Naive thymus-derived CD4-positive, alpha-beta T cell (primary cell): ENCODE measurements at regions not wholly inside any gene's neighbourhood (a gene's known extent, or its start where the extent isn't known, plus 50 kb on each side); places are given as distances from the start of the nearest gene placed in this dataset.
"Not testable (repeated sequence)": the region's sequence is repeated elsewhere in the genome, so short reads cannot be mapped to it uniquely, and the experiment has no call there.

ENCODE experiments used
- ATAC-seq: fragments of 150-1000 bp; cut with Tn5 transposase; 2 replicates; pipeline ENCODE4 v1.10.0; 2021; ENCODE audit warnings: mild to moderate bottlenecking, moderate library complexity
- CTCF ChIA-PET: fragments of 350-600 bp; sonication (Branson Sonifier 250); formaldehyde crosslinking; loops from one replicate; lab custom pipeline; 2021; ENCODE audit warnings: antibody characterized with exemption; lab: Charles Lee
- POLR2A ChIA-PET: fragments of 350-600 bp; sonication (Branson Sonifier 250); formaldehyde crosslinking; loops from one replicate; lab custom pipeline; 2021; ENCODE audit warnings: antibody characterized with exemption, inconsistent platforms; lab: Charles Lee
- DNase-seq, 9 donors: peaks; one replicate each; pipeline versions ENCODE4 v3.0.0 to v3.0.0-alpha.2; 2020 to 2022; ENCODE audit warnings: mixed read lengths in 1 of 9
- H3K27ac ChIP-seq: one replicate; pipeline ENCODE4 v1.7.0; 2013; ENCODE audit warnings: mild to moderate bottlenecking, low read depth, low read length, moderate library complexity
- H3K27me3 ChIP-seq, 2 donors: one replicate each; pipeline ENCODE4 v1.7.0; 2013; ENCODE audit warnings: low read length in 2 of 2, mild to moderate bottlenecking in 2 of 2, moderate library complexity in 2 of 2; ENCODE audit not compliant: control insufficient read depth in 2 of 2, insufficient read depth in 2 of 2
- H3K36me3 ChIP-seq, 3 experiments: 1 replicate in 2 of 3; 2 replicates in 1 of 3; pipeline ENCODE4 v1.7.0; 2013; ENCODE audit warnings: low read length in 3 of 3, mild to moderate bottlenecking in 3 of 3, moderate library complexity in 1 of 3; ENCODE audit not compliant: insufficient read depth in 3 of 3, control insufficient read depth in 2 of 3
- H3K4me1 ChIP-seq, 2 donors: one replicate each; pipeline ENCODE4 v1.7.0; 2013; ENCODE audit warnings: low read length in 2 of 2, mild to moderate bottlenecking in 2 of 2, moderate library complexity in 1 of 2; ENCODE audit not compliant: control insufficient read depth in 2 of 2, insufficient read depth in 2 of 2
- H3K4me3 ChIP-seq: 2 replicates; pipeline ENCODE4 v1.7.0; 2013; ENCODE audit warnings: mild to moderate bottlenecking, low read length
- H3K9me3 ChIP-seq, 3 experiments: 1 replicate in 2 of 3; 2 replicates in 1 of 3; pipeline ENCODE4 v1.7.0; 2013; ENCODE audit warnings: low read length in 3 of 3; ENCODE audit not compliant: control insufficient read depth in 2 of 3
- H3K27ac Mint-ChIP-seq, 9 donors: one replicate each; pipeline ENCODE4 v1.8.0; 2020 to 2022; ENCODE audit warnings: mixed read lengths in 9 of 9, mild to moderate bottlenecking in 8 of 9, moderate library complexity in 5 of 9, inconsistent platforms in 2 of 9
- H3K27me3 Mint-ChIP-seq, 5 donors: one replicate each; pipeline ENCODE4 v1.8.0; 2021 to 2022; ENCODE audit warnings: mixed read lengths in 5 of 5, mild to moderate bottlenecking in 1 of 5
- H3K36me3 Mint-ChIP-seq, 5 donors: one replicate each; pipeline ENCODE4 v1.8.0; 2020 to 2022; ENCODE audit warnings: mixed read lengths in 5 of 5, mild to moderate bottlenecking in 3 of 5, inconsistent platforms in 1 of 5
- H3K4me1 Mint-ChIP-seq, 7 donors: one replicate each; pipeline ENCODE4 v1.8.0; 2020 to 2022; ENCODE audit warnings: mixed read lengths in 7 of 7, mild to moderate bottlenecking in 3 of 7, inconsistent platforms in 1 of 7
- H3K4me3 Mint-ChIP-seq, 10 donors: one replicate each; pipeline ENCODE4 v1.8.0; 2020 to 2022; ENCODE audit warnings: mild to moderate bottlenecking in 10 of 10, mixed read lengths in 10 of 10, moderate library complexity in 6 of 10, inconsistent platforms in 2 of 10
- H3K9me3 Mint-ChIP-seq, 11 donors: one replicate each; pipeline ENCODE4 v1.8.0; 2020 to 2022; ENCODE audit warnings: mixed read lengths in 11 of 11, mild to moderate bottlenecking in 4 of 11, inconsistent platforms in 1 of 11, moderate library complexity in 1 of 11
- intact Hi-C, 2 donors: fragments of 100-400 bp; cut with micrococcal nuclease; formaldehyde crosslinking; loops; one replicate each; pipeline ENCODE4 v1.15.1; 2023

DNA sequence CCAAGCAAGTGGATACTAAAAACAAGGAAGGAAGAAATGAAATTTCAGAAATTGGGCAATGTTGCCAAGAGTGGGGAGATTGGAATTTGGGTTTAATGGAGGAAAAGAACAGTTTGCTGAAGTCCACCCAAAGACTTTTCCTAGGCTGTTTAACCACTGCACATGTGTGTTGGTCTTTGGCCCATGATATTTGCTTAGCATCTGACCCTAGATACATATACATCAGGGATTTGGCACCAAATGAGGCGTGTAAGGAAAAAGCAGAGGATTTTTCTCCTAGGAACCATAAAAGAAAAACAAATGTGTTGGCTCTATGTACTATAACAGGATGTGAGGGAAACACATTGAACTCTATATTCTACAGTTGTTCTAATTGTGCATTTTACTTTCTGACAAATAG lies 80.7 kb upstream of the CD28 start:
- H3K4me1 ChIP-seq = peaks cover 0 to 5% of the 10 kb centered on the region in 2 donors
- H3K4me1 Mint-ChIP-seq = peaks cover 4 to 20% (median 7%) of the 10 kb centered on the region in 7 donors
- H3K9me3 Mint-ChIP-seq = peaks cover 0 to 26% (median 10%) of the 10 kb centered on the region in 11 donors
- POLR2A ChIA-PET = no interaction called here
- intact Hi-C loops = no loop called here
- H3K27me3 ChIP-seq = no peaks in the 10 kb centered on the region
- no peak for DNase-seq
- no peak overlapping the region for H3K4me3 ChIP-seq
- H3K27ac Mint-ChIP-seq = no peak overlapping the region
- peaks cover 0 to 6% (median 3%) of the 10 kb centered on the region in 5 donors for H3K36me3 Mint-ChIP-seq
- H3K27ac ChIP-seq = no peak overlapping the region
- no peaks in the 10 kb centered on the region for H3K36me3 ChIP-seq
- CTCF ChIA-PET = no interaction called here
- peaks cover 0 to 7% (median 0%) of the 10 kb centered on the region in 5 donors for H3K27me3 Mint-ChIP-seq
- H3K9me3 ChIP-seq = no peaks in the 10 kb centered on the region
- ATAC-seq = no peak
- no peak overlapping the region for H3K4me3 Mint-ChIP-seq

DNA sequence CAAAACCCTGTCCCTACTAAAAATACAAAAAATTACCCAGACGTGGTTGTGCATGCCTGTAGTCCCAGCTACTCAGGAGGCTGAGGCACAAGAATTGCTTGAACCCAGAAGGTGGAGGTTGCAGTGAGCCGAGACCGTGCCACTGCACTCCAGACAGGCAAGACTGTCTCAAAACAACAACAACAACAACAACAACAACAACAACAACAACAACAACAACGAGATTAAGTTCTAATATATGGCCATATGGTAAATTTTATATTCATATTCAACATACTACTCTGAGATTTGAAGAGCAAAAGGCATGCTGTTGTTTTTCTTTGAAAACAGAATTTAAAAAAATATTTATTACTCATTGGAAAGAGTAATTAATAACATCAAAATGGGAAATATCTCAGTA lies 80.2 kb upstream of the CD28 start:
- POLR2A ChIA-PET, H3K4me3 Mint-ChIP-seq, H3K27ac Mint-ChIP-seq, H3K27me3 ChIP-seq, H3K36me3 ChIP-seq, H3K27me3 Mint-ChIP-seq, H3K4me3 ChIP-seq, H3K36me3 Mint-ChIP-seq, H3K9me3 ChIP-seq, H3K4me1 ChIP-seq, intact Hi-C loops, ATAC-seq, DNase-seq, H3K27ac ChIP-seq: not testable (repeated sequence)
- CTCF ChIA-PET = interaction anchor here (0.6 kb wide), 1 partner anchor 284 kb away, joined by 5 read pairs; no protein-coding TSS in a partner anchor
- H3K9me3 Mint-ChIP-seq = peaks cover 0 to 26% (median 10%) of the 10 kb centered on the region in 11 donors
- H3K4me1 Mint-ChIP-seq = peaks cover 4 to 20% (median 7%) of the 10 kb centered on the region in 7 donors

DNA sequence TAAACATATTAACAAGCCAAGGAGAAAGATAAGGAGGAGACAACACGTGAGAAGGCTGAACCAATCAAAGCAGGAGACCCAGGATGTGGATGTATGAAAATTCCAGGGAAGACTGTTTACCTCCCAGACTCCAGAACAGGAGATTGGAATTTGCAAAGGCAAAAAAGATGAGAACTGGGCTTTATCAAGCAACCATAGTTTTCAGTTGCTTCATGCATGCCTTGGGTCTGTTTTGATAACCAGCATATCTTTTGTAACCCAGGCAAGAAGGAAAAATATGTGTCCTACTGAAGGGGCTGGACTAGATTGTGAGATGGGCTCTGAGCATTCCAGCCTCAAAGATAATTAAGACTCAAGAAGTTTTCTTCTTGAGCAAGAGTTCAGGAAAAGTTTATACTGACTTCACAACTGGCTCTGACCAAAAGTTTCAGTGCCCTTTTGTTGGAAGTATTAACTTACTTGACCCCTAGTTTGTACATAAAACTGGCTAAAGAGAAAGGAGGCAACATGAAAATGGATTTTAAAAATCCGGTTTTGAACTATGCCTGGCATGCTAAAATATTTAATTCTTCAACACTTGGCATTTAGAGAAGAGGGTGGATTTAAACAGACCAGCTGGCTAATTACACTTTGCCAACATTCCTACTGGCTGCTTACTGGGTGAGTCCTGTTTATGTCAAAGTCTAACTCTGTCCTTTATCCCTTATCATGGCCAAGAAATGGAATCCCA lies 79.3 kb upstream of the CD28 start:
- Histone ChIP-seq H3K27ac (no peak overlapping the region), H3K9me3 (no peaks in the 10 kb centered on the region), H3K27me3 (no peaks in the 10 kb centered on the region), H3K36me3 (no peaks in the 10 kb centered on the region), H3K4me1 (peaks cover 0 to 5% of the 10 kb centered on the region in 2 donors), H3K4me3 (no peak overlapping the region)
- Mint-ChIP-seq H3K27me3 (peaks cover 0 to 7% (median 0%) of the 10 kb centered on the region in 5 donors), H3K4me1 (peaks cover 4 to 20% (median 7%) of the 10 kb centered on the region in 7 donors), H3K4me3 (no peak overlapping the region), H3K36me3 (peaks cover 0 to 5% (median 2%) of the 10 kb centered on the region in 5 donors), H3K9me3 (peaks cover 0 to 17% (median 2%) of the 10 kb centered on the region in 11 donors), H3K27ac (no peak overlapping the region)
- CTCF ChIA-PET = no interaction called here
- DNase-seq (no peak), ATAC-seq (no peak)
- POLR2A ChIA-PET = no interaction called here
- intact Hi-C loops = no loop called here

DNA sequence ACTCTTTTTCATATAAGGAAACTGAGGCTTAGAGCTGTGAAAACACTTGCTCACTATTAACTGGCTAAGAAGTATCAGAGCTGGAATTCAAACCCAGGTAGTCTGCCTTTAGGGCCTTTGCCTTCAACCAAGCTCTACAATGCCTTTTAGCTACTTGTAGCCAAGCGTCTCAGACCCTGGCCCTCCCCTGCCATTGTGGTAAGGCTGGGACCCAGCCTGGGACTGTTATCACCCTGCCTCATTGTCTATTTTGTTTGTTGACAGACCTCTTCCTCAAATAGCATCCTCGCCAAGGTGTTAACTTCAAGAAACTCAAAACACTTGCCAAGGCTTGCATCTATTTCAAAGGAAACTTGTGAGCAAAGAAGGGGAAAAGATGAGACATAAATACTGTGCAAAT lies 76.7 kb upstream of the CD28 start:
- ChIA-PET CTCF (interaction anchor here (1.3 kb wide), 1 partner anchor 47 kb away, joined by 3 read pairs; no protein-coding TSS in a partner anchor), POLR2A (no interaction called here)
- peaks cover 0 to 7% (median 0%) of the 10 kb centered on the region in 5 donors for H3K27me3 Mint-ChIP-seq

DNA sequence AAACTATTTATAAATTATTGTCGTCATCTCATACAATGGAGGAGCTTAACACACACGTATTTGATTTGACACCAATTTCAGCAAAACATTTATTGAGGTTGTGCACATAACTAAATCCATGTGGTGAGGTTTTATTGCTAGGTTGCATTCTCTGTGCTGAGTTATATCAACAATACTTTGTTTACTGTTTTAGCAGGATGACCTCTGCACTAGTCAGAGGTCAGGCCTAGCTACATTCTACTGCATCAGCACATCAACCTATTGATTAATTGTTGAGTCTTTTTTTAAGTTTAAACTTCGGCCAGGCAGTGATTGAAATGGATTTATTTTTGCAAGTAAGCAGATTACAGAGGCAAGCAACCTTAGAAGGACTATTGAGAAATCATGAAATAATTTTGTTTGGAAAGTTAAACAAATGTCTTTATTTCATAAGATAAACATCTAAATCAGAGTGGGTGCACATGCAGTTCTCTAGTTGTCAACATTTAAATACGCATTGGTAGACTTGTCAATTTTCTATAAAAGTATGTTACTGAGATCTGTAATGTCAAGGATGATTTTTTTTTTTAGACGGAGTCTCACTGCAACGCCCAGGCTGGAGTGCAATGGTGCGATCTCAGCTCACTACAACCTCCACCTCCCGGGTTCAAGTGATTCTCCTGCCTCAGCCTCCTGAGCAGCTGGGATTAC lies 75.2 kb upstream of the CD28 start:
- peaks cover 0 to 3% (median 0%) of the 10 kb centered on the region in 5 donors for H3K36me3 Mint-ChIP-seq
- CTCF ChIA-PET = no interaction called here
- intact Hi-C loops = no loop called here

More for the DNA sequence above, 76.7 kb upstream of the CD28 start:
- Histone ChIP-seq H3K9me3 (no peaks in the 10 kb centered on the region), H3K4me3 (no peak overlapping the region), H3K27ac (no peak overlapping the region), H3K27me3 (no peaks in the 10 kb centered on the region), H3K4me1 (no peaks in the 10 kb centered on the region), H3K36me3 (no peaks in the 10 kb centered on the region)
- Mint-ChIP-seq H3K9me3 (no peaks in the 10 kb centered on the region), H3K4me1 (peaks cover 0 to 2% (median 0%) of the 10 kb centered on the region in 7 donors), H3K36me3 (peaks cover 0 to 3% (median 0%) of the 10 kb centered on the region in 5 donors), H3K27ac (peak overlapping the region in 2 of 9 donors; percentile 24 to 40), H3K4me3 (no peak overlapping the region)
- ATAC-seq = no peak
- intact Hi-C loops = no loop called here
- no peak for DNase-seq

DNA sequence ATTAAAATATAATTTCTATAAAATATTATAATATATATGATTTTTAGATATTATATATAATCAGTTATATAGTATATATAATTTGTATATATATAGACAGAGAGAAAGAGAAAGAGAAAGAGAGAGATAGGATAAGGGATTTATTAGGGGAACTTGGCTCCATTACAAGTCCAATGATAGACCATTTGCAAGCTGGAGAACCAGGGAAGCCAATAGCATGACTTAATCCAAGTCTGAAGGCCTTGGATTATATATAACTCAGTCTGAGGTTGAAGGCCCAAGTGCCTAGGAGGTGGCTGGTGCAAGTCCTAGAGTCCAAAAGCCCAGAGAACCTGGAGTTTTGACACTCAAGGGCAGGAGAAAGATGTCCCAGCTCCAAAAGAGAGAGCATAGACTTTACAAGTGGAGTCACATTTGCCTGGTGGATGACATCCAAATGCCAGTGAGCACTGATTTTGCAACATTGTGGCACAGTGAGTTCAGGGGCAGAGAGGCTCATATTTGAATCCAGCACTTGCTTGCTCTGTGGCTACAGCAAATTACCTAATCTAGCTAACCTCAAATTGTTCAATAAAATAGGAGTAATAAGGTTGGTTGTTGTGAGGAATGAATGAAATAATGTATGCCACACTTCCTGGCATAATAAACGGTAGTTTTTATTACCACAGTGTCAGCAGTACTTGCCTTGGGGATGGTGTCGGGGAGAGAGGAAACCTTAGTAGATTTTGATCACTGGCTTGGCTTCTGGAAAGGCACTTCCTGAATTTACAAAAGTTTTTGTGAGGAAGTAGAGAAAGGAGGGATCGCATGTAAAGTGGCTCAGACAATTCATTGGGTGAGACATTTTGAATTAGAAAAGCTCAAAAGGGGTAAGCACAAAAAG lies 69.6 kb upstream of the CD28 start:
- Mint-ChIP-seq H3K4me3 (peak overlapping the region in 8 of 10 donors; percentile 0 to 58 (median 26)), H3K9me3 (no peaks in the 10 kb centered on the region), H3K36me3 (peaks cover 0 to 2% (median 0%) of the 10 kb centered on the region in 5 donors), H3K4me1 (peaks cover 14 to 35% (median 30%) of the 10 kb centered on the region in 7 donors), H3K27me3 (peaks cover 0 to 3% (median 0%) of the 10 kb centered on the region in 5 donors), H3K27ac (peak overlapping the region in 4 of 9 donors; percentile 10 to 79 (median 48))
- Histone ChIP-seq H3K36me3 (no peaks in the 10 kb centered on the region), H3K4me1 (peaks cover 8 to 11% of the 10 kb centered on the region in 2 donors), H3K27ac (no peak overlapping the region), H3K9me3 (no peaks in the 10 kb centered on the region), H3K27me3 (no peaks in the 10 kb centered on the region), H3K4me3 (no peak overlapping the region)
- CTCF ChIA-PET = no interaction called here
- POLR2A ChIA-PET = interaction anchor here (0.6 to 0.7 kb wide), 2 partner anchors 11 to 62 kb away, joined by 3 read pairs; no protein-coding TSS in a partner anchor
- DNase-seq (no peak), ATAC-seq (peak; percentile 16)
- intact Hi-C loops = no loop called here

More for the DNA sequence above, 75.2 kb upstream of the CD28 start:
- peaks cover 0 to 5% (median 0%) of the 10 kb centered on the region in 7 donors for H3K4me1 Mint-ChIP-seq
- Histone ChIP-seq H3K27ac (no peak overlapping the region), H3K4me1 (no peaks in the 10 kb centered on the region), H3K27me3 (no peaks in the 10 kb centered on the region), H3K9me3 (no peaks in the 10 kb centered on the region), H3K4me3 (no peak overlapping the region), H3K36me3 (no peaks in the 10 kb centered on the region)
- DNase-seq = no peak
- no peaks in the 10 kb centered on the region for H3K9me3 Mint-ChIP-seq
- no peak overlapping the region for H3K4me3 Mint-ChIP-seq
- POLR2A ChIA-PET = interaction anchor here (0.6 kb wide), 1 partner anchor 274 kb away, joined by 3 read pairs; no protein-coding TSS in a partner anchor
- no peak overlapping the region for H3K27ac Mint-ChIP-seq
- H3K27me3 Mint-ChIP-seq = peaks cover 0 to 7% (median 0%) of the 10 kb centered on the region in 5 donors
- no peak for ATAC-seq
